GM12878 (cell line): ENCODE measurements at regions not wholly inside any gene's neighbourhood (a gene's known extent, or its start where the extent isn't known, plus 50 kb on each side); places are given as distances from the start of the nearest gene placed in this dataset.

Experiments
- ATAC-seq: fragments of 200-7000 bp; cut with Tn5 transposase; 3 replicates; pipeline ENCODE4 v1.9.1; 2020; ENCODE audit warnings: mild to moderate bottlenecking, moderate library complexity
- BruUV-seq: library from RNA; stranded (reverse); fragments of 400-500 nt; replicated peaks from 2 replicates; lab custom pipeline; 2021; lab: Mats Ljungman, UMichigan
- CTCF ChIA-PET: fragments of 300-600 bp; sonication (Branson Sonifier 250); formaldehyde crosslinking; extraction: SDS; loops from one replicate; lab custom pipeline; 2021; ENCODE audit warnings: inconsistent platforms; lab: Yijun Ruan, JAX
- POLR2A ChIA-PET: fragments of 350-600 bp; formaldehyde crosslinking; extraction: SDS; loops from one replicate; lab custom pipeline; 2021; ENCODE audit warnings: inconsistent platforms; lab: Charles Lee
- RAD21 ChIA-PET: fragments of 300-600 bp; sonication (Branson Sonifier 250); formaldehyde crosslinking; loops from one replicate; lab custom pipeline; 2023; ENCODE audit warnings: antibody characterized with exemption; ENCODE audit not compliant: unreplicated experiment; lab: Charles Lee
- SMC1A ChIA-PET: fragments of 300-600 bp; sonication (Branson Sonifier 250); formaldehyde crosslinking; loops from one replicate; lab custom pipeline; 2023; ENCODE audit not compliant: unreplicated experiment, uncharacterized antibody; lab: Charles Lee
- DNase-seq: peaks from one replicate; pipeline ENCODE4 v3.0.0-alpha.2; 2011; ENCODE audit warnings: low read depth, low spot score
- FAIRE-seq: peaks from 3 replicates; lab custom pipeline; 2011; peaks lifted over from hg19 to GRCh38; lab: Jason Lieb, UNC
- H2AFZ ChIP-seq: 2 replicates; pipeline ENCODE4 v1.6.0; 2011; ENCODE audit warnings: low read depth, low read length, control low read depth; ENCODE audit not compliant: control insufficient read depth
- H3K27ac ChIP-seq: 2 replicates; pipeline ENCODE4 v1.5.1; 2011; ENCODE audit warnings: control low read depth; ENCODE audit not compliant: control insufficient read depth, insufficient read depth
- H3K27me3 ChIP-seq, 2 experiments: replicated peaks in 1 of 2; 2 replicates each; pipeline versions ENCODE4 v1.6.0 to v1.6.1; 2011; ENCODE audit warnings: low read length in 1 of 2; ENCODE audit not compliant: control insufficient read depth in 2 of 2, insufficient read depth in 2 of 2
- H3K36me3 ChIP-seq, 2 experiments: 2 replicates each; pipeline ENCODE4 v1.5.1; 2011; ENCODE audit warnings: low read length in 1 of 2; ENCODE audit not compliant: control insufficient read depth in 2 of 2, insufficient read depth in 2 of 2
- H3K4me1 ChIP-seq: 2 replicates; pipeline ENCODE4 v1.6.1; 2011; ENCODE audit warnings: mild to moderate bottlenecking, low read length, moderate library complexity, mixed read lengths; ENCODE audit not compliant: control insufficient read depth, insufficient read depth
- H3K4me2 ChIP-seq: 2 replicates; pipeline ENCODE4 v1.6.0; 2011; ENCODE audit warnings: control low read depth; ENCODE audit not compliant: control insufficient read depth, insufficient read depth
- H3K4me3 ChIP-seq: fragments of 200-600 bp; sonication (generic); 2 replicates; pipeline ENCODE4 v1.5.1; 2016
- H3K79me2 ChIP-seq: 2 replicates; pipeline ENCODE4 v1.6.0; 2011; ENCODE audit warnings: low read length; ENCODE audit not compliant: control insufficient read depth, insufficient read depth
- H3K9ac ChIP-seq: 2 replicates; pipeline ENCODE4 v1.8.0; 2011; ENCODE audit warnings: low read length, control low read depth, mixed read lengths; ENCODE audit not compliant: control insufficient read depth, insufficient read depth
- H3K9me3 ChIP-seq: replicated peaks from 3 replicates; pipeline ENCODE4 v1.5.1; 2011; ENCODE audit warnings: mild to moderate bottlenecking, low read length; ENCODE audit not compliant: control insufficient read depth, insufficient read depth
- H4K20me1 ChIP-seq: 2 replicates; pipeline ENCODE4 v1.6.0; 2011; ENCODE audit not compliant: control insufficient read depth, insufficient read depth
- BCLAF1 ChIP-seq: fragments of 450-650 bp; IDR thresholded peaks from 2 replicates; pipeline ENCODE4 v1.6.1; 2017; ENCODE audit warnings: antibody characterized with exemption, mild to moderate bottlenecking, moderate library complexity
- CBX5 ChIP-seq: sonication (generic); IDR thresholded peaks from 2 replicates; pipeline ENCODE4 v1.6.1; 2016; ENCODE audit warnings: low read depth, moderate library complexity, mild to moderate bottlenecking, inconsistent platforms
- CREB1 ChIP-seq: IDR thresholded peaks from 2 replicates; pipeline ENCODE4 v1.6.1; 2012; ENCODE audit warnings: low read depth, mild to moderate bottlenecking, inconsistent platforms
- EGR1 ChIP-seq, 2 experiments: IDR thresholded peaks; 1 replicate in 1 of 2; 2 replicates in 1 of 2; pipeline ENCODE4 v1.6.1; 2011 to 2012; ENCODE audit warnings: low read depth in 2 of 2, low read length in 2 of 2, borderline replicate concordance in 1 of 2, mild to moderate bottlenecking in 1 of 2, moderate library complexity in 1 of 2
- FOXK2 ChIP-seq: fragments of 450-650 bp; IDR thresholded peaks from 2 replicates; pipeline ENCODE4 v1.6.1; 2017; ENCODE audit warnings: mild to moderate bottlenecking, moderate library complexity
- GABPA ChIP-seq: IDR thresholded peaks from 2 replicates; pipeline ENCODE4 v1.6.1; 2014; ENCODE audit warnings: antibody characterized with exemption, low read depth, mild to moderate bottlenecking, inconsistent platforms
- MEF2A ChIP-seq: IDR thresholded peaks from 2 replicates; pipeline ENCODE4 v1.6.1; 2011; ENCODE audit warnings: low read depth, mild to moderate bottlenecking, low read length, moderate library complexity; ENCODE audit not compliant: insufficient read depth
- MYB ChIP-seq: fragments of 150-350 bp; IDR thresholded peaks from 2 replicates; pipeline ENCODE4 v1.6.1; 2014; ENCODE audit warnings: mild to moderate bottlenecking, low read depth, low read length, borderline replicate concordance
- NFIC ChIP-seq: IDR thresholded peaks from 2 replicates; pipeline ENCODE4 v1.6.1; 2012; ENCODE audit warnings: low read depth, mild to moderate bottlenecking, inconsistent platforms, low read length, moderate library complexity
- NRF1 ChIP-seq: conservative IDR thresholded peaks from 2 replicates; pipeline ENCODE4 v1.6.1; 2011; ENCODE audit warnings: mild to moderate bottlenecking, low read depth, low read length, improper control_type of control experiment
- PAX5 ChIP-seq: IDR thresholded peaks from 2 replicates; pipeline ENCODE4 v1.6.1; 2011; ENCODE audit warnings: low read depth, low read length, borderline replicate concordance
- PAX8 ChIP-seq: fragments of 450-650 bp; IDR thresholded peaks from 2 replicates; pipeline ENCODE4 v1.6.1; 2017; ENCODE audit warnings: mild to moderate bottlenecking, moderate library complexity
- RELA ChIP-seq: fragments of 450-650 bp; IDR thresholded peaks from 2 replicates; pipeline ENCODE4 v1.8.0; 2014; ENCODE audit warnings: borderline replicate concordance; ENCODE audit not compliant: partially characterized antibody
- SMAD5 ChIP-seq: IDR thresholded peaks from 2 replicates; pipeline ENCODE4 v1.6.1; 2016; ENCODE audit warnings: antibody characterized with exemption, low read depth
- WRNIP1 ChIP-seq: IDR thresholded peaks from 2 replicates; pipeline ENCODE4 v1.6.1; 2011; ENCODE audit warnings: low read depth, low read length, improper control_type of control experiment, borderline replicate concordance
- ZNF24 ChIP-seq: fragments of 450-650 bp; IDR thresholded peaks from 2 replicates; pipeline ENCODE4 v1.6.1; 2017; ENCODE audit warnings: antibody characterized with exemption, mild to moderate bottlenecking
- WGBS: methylation state at CpG from one replicate; pipeline ENCODE4 v1.1.6; 2016; ENCODE audit warnings: low lambda C conversion rate; ENCODE audit not compliant: insufficient replicate concordance, insufficient coverage; ENCODE audit errors: missing lambda C conversion rate; 5-methylcytosine and 5-hydroxymethylcytosine counted together
- in situ Hi-C: fragments of 300-500 bp; cut with MboI; formaldehyde crosslinking; loops from 9 replicates; pipeline ENCODE4 v1.14.3; 2018; ENCODE audit warnings: mixed read lengths
- intact Hi-C: fragments of 100-400 bp; cut with micrococcal nuclease; formaldehyde crosslinking; loops from one replicate; pipeline ENCODE4 v1.14.2; 2022; ENCODE audit not compliant: unreplicated experiment
- TF ChIP-seq, protein P1 (sequence below): IDR thresholded peaks from 2 replicates; pipeline ENCODE4 v1.6.1; 2011; ENCODE audit warnings: low read depth, mild to moderate bottlenecking, low read length, moderate library complexity, borderline replicate concordance; ENCODE audit errors: extremely low read depth

DNA sequence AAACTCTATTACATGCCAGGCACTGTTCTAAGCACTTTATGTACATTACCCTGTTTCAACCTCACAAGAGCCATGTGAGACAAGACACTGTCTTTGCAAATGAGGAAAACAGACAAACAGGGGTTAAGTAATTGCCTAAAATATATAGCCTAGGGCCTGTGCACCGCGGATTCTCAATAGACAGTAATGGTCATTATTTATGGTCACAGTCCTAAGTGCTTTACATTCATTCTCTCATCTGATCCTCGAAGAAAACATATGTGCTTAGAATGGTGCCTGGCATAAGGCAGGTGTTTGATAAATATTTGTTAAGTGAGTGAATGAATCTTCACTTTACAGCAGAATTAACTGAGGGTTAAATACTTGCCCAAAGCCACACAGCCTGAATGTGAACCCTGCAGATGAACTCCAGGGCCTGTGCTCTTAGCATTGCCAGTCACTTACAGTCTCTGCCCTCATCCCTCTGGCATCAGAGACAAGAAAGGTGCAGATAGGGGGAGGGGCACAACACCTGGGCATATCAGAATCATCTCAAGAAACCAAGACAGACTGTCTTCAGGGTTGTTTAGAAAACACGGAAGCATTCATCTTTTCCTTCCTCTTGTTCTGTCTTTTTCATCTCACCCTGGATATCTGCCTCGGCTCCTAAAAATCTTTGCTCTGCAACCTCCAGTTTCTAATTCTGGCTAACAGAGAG lies 92.8 kb upstream of the SASH1 start:
- no peak for ATAC-seq
- Histone ChIP-seq H4K20me1 (no peaks in the 10 kb centered on the region), H3K4me3 (no peak overlapping the region), H3K4me1 (no peaks in the 10 kb centered on the region), H3K9ac (no peak overlapping the region), H3K79me2 (no peaks in the 10 kb centered on the region), H2AFZ (no peak overlapping the region), H3K27me3 (no peaks in the 10 kb centered on the region), H3K36me3 (no peaks in the 10 kb centered on the region), H3K4me2 (no peak overlapping the region), H3K9me3 (no peaks in the 10 kb centered on the region), H3K27ac (no peak overlapping the region)
- BruUV-seq = no TSS peak
- intact Hi-C loops = no loop called here
- ChIA-PET CTCF (interaction anchor here (0.7 to 1.6 kb wide), 3 partner anchors 12 to 73 kb away, joined by 4 to 7 read pairs (median 6); no protein-coding TSS in a partner anchor), RAD21 (no interaction called here), POLR2A (no interaction called here), SMC1A (interaction anchor here (0.8 kb wide), 1 partner anchor 70 kb away, joined by 3 read pairs; no protein-coding TSS in a partner anchor)
- in situ Hi-C loops = no loop called here
- WGBS = 42% methylated on average over 5 of the region's 5 CpGs
- TF ChIP-seq PAX8 = no peak
- TF ChIP-seq NFIC = no peak
- TF ChIP-seq PAX5 = no peak
- TF ChIP-seq ZNF24 = no peak
- no peak for TF ChIP-seq EGR1 (IDR thresholded peaks at IDR 0.05; ENCODE audit: borderline replicate concordance in 1 of 2, low read depth in 2 of 2, low read length in 2 of 2)
- no peak for TF ChIP-seq GABPA
- no peak for TF ChIP-seq SMAD5
- no peak for TF ChIP-seq WRNIP1
- TF ChIP-seq CREB1 = no peak
- TF ChIP-seq BCLAF1 = no peak
- TF ChIP-seq, protein P1, sequence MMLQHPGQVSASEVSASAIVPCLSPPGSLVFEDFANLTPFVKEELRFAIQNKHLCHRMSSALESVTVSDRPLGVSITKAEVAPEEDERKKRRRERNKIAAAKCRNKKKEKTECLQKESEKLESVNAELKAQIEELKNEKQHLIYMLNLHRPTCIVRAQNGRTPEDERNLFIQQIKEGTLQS = no peak
- TF ChIP-seq RELA = no peak
- no peak for TF ChIP-seq CBX5
- TF ChIP-seq FOXK2 = no peak
- TF ChIP-seq MYB = no peak
- TF ChIP-seq MEF2A = no peak
- no peak for TF ChIP-seq NRF1
- FAIRE-seq = no peak
- DNase-seq = no peak
